ENCODE measurements at regions not wholly inside any gene's neighbourhood (a gene's known extent, or its start where the extent isn't known, plus 50 kb on each side); places are given as distances from the start of the nearest gene placed in this dataset.

GRCh38 chr9:106146066-106146840 lies 451.9 kb downstream of the TMEM38B start:
- TF ChIP-seq CTCF (IDR thresholded peaks at IDR 0.05) (no peak), EZH2phosphoT487 (IDR thresholded peaks at IDR 0.05) (no peak), EZH2 (IDR thresholded peaks at IDR 0.05) (no peak)

Measured in neural progenitor cell (in vitro differentiated cells).